GM12878 (cell line): ENCODE measurements at regions not wholly inside any gene's neighbourhood (a gene's known extent, or its start where the extent isn't known, plus 50 kb on each side); places are given as distances from the start of the nearest gene placed in this dataset.
"Not testable (repeated sequence)": the region's sequence is repeated elsewhere in the genome, so short reads cannot be mapped to it uniquely, and the experiment has no call there.

ENCODE experiments used
- ATAC-seq: fragments of 200-7000 bp; cut with Tn5 transposase; 3 replicates; pipeline ENCODE4 v1.9.1; 2020; ENCODE audit warnings: mild to moderate bottlenecking, moderate library complexity
- BruUV-seq: library from RNA; stranded (reverse); fragments of 400-500 nt; replicated peaks from 2 replicates; lab custom pipeline; 2021; lab: Mats Ljungman, UMichigan
- CTCF ChIA-PET: fragments of 300-600 bp; sonication (Branson Sonifier 250); formaldehyde crosslinking; extraction: SDS; loops from one replicate; lab custom pipeline; 2021; ENCODE audit warnings: inconsistent platforms; lab: Yijun Ruan, JAX
- POLR2A ChIA-PET: fragments of 350-600 bp; formaldehyde crosslinking; extraction: SDS; loops from one replicate; lab custom pipeline; 2021; ENCODE audit warnings: inconsistent platforms; lab: Charles Lee
- RAD21 ChIA-PET: fragments of 300-600 bp; sonication (Branson Sonifier 250); formaldehyde crosslinking; loops from one replicate; lab custom pipeline; 2023; ENCODE audit warnings: antibody characterized with exemption; ENCODE audit not compliant: unreplicated experiment; lab: Charles Lee
- SMC1A ChIA-PET: fragments of 300-600 bp; sonication (Branson Sonifier 250); formaldehyde crosslinking; loops from one replicate; lab custom pipeline; 2023; ENCODE audit not compliant: unreplicated experiment, uncharacterized antibody; lab: Charles Lee
- DNase-seq: peaks from one replicate; pipeline ENCODE4 v3.0.0-alpha.2; 2011; ENCODE audit warnings: low read depth, low spot score
- FAIRE-seq: peaks from 3 replicates; lab custom pipeline; 2011; peaks lifted over from hg19 to GRCh38; lab: Jason Lieb, UNC
- H2AFZ ChIP-seq: 2 replicates; pipeline ENCODE4 v1.6.0; 2011; ENCODE audit warnings: low read depth, low read length, control low read depth; ENCODE audit not compliant: control insufficient read depth
- H3K27ac ChIP-seq: 2 replicates; pipeline ENCODE4 v1.5.1; 2011; ENCODE audit warnings: control low read depth; ENCODE audit not compliant: control insufficient read depth, insufficient read depth
- H3K27me3 ChIP-seq, 2 experiments: replicated peaks in 1 of 2; 2 replicates each; pipeline versions ENCODE4 v1.6.0 to v1.6.1; 2011; ENCODE audit warnings: low read length in 1 of 2; ENCODE audit not compliant: control insufficient read depth in 2 of 2, insufficient read depth in 2 of 2
- H3K36me3 ChIP-seq, 2 experiments: 2 replicates each; pipeline ENCODE4 v1.5.1; 2011; ENCODE audit warnings: low read length in 1 of 2; ENCODE audit not compliant: control insufficient read depth in 2 of 2, insufficient read depth in 2 of 2
- H3K4me1 ChIP-seq: 2 replicates; pipeline ENCODE4 v1.6.1; 2011; ENCODE audit warnings: mild to moderate bottlenecking, low read length, moderate library complexity, mixed read lengths; ENCODE audit not compliant: control insufficient read depth, insufficient read depth
- H3K4me2 ChIP-seq: 2 replicates; pipeline ENCODE4 v1.6.0; 2011; ENCODE audit warnings: control low read depth; ENCODE audit not compliant: control insufficient read depth, insufficient read depth
- H3K4me3 ChIP-seq: fragments of 200-600 bp; sonication (generic); 2 replicates; pipeline ENCODE4 v1.5.1; 2016
- H3K79me2 ChIP-seq: 2 replicates; pipeline ENCODE4 v1.6.0; 2011; ENCODE audit warnings: low read length; ENCODE audit not compliant: control insufficient read depth, insufficient read depth
- H3K9ac ChIP-seq: 2 replicates; pipeline ENCODE4 v1.8.0; 2011; ENCODE audit warnings: low read length, control low read depth, mixed read lengths; ENCODE audit not compliant: control insufficient read depth, insufficient read depth
- H3K9me3 ChIP-seq: replicated peaks from 3 replicates; pipeline ENCODE4 v1.5.1; 2011; ENCODE audit warnings: mild to moderate bottlenecking, low read length; ENCODE audit not compliant: control insufficient read depth, insufficient read depth
- H4K20me1 ChIP-seq: 2 replicates; pipeline ENCODE4 v1.6.0; 2011; ENCODE audit not compliant: control insufficient read depth, insufficient read depth
- WGBS: methylation state at CpG from one replicate; pipeline ENCODE4 v1.1.6; 2016; ENCODE audit warnings: low lambda C conversion rate; ENCODE audit not compliant: insufficient replicate concordance, insufficient coverage; ENCODE audit errors: missing lambda C conversion rate; 5-methylcytosine and 5-hydroxymethylcytosine counted together
- in situ Hi-C: fragments of 300-500 bp; cut with MboI; formaldehyde crosslinking; loops from 9 replicates; pipeline ENCODE4 v1.14.3; 2018; ENCODE audit warnings: mixed read lengths
- intact Hi-C: fragments of 100-400 bp; cut with micrococcal nuclease; formaldehyde crosslinking; loops from one replicate; pipeline ENCODE4 v1.14.2; 2022; ENCODE audit not compliant: unreplicated experiment

DNA sequence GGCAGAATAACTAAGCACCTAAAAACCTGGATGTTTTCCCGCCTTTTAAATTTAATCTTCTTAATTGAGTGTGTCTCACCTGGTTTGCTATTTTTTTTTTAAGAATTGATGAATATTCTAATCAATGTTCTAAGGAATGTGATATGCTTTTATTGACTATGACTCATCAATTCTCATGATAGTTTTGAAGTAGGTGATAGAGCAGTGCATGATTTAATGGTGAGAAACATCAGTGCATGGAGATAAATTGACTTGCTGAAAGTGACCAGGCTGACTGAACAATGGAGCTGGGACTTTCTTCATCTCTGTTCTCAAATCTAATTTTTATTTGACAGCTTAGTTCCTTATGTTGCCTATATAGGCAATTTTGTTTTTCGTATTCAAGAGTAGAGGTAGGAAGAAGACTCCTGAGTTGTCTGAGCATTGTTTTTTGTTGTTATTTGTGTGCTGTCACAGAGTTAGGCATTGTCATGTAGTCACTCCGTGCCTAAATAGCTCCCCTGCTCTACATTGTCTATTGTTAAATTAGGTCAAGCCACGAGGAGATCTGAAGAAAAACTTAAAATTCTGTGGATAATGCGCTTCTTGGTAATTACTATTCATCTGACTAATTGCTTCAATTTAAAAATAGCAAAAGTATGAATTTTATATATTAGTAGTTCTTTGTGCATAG is 59.0 kb upstream of the NUTM2F start:
- POLR2A ChIA-PET, H3K9ac ChIP-seq, CTCF ChIA-PET, BruUV-seq, H4K20me1 ChIP-seq, H3K4me2 ChIP-seq, H3K27ac ChIP-seq, H3K36me3 ChIP-seq, H2AFZ ChIP-seq, intact Hi-C loops, SMC1A ChIA-PET, H3K9me3 ChIP-seq, FAIRE-seq, in situ Hi-C loops, H3K4me3 ChIP-seq, H3K27me3 ChIP-seq, H3K4me1 ChIP-seq, RAD21 ChIA-PET, DNase-seq: not testable (repeated sequence)
- WGBS = 100% methylated on average over 5 of the region's 5 CpGs
- ATAC-seq = peak; percentile 63
- peaks cover 34% of the 10 kb centered on the region for H3K79me2 ChIP-seq

DNA sequence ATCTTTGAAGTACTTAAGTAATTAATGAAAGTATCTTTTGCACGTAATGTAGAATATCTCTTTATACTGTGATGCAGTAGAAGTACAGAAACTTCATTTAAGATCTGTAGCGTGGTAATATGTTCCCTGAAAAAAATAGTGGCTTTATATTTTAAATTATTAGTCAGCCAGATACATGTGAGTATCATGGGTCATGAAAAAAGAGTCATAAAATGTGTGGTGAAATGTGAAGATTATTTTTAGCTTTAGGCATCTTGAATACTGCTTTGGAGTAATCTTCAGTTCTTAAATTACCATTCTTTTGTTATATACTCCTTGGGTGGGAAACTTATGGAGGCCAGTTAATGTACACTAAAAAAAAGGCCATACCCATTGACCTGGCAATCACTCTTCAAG is 59.6 kb upstream of the NUTM2F start:
- POLR2A ChIA-PET, RAD21 ChIA-PET: not testable (repeated sequence)
- H3K79me2 ChIP-seq = peaks cover 34% of the 10 kb centered on the region

More for the DNA sequence above, 59.6 kb upstream of the NUTM2F start:
- H3K9ac ChIP-seq, H3K9me3 ChIP-seq, CTCF ChIA-PET, DNase-seq, H3K36me3 ChIP-seq, intact Hi-C loops, H3K27me3 ChIP-seq, H3K4me1 ChIP-seq, in situ Hi-C loops, H3K27ac ChIP-seq, H3K4me2 ChIP-seq, SMC1A ChIA-PET, H4K20me1 ChIP-seq, ATAC-seq, H3K4me3 ChIP-seq, FAIRE-seq, H2AFZ ChIP-seq, BruUV-seq: not testable (repeated sequence)
- 93% methylated on average over 2 of the region's 2 CpGs for WGBS
